Activated naive CD4-positive, alpha-beta T cell treated with anti-CD3 and anti-CD28 coated beads, Interleukin-2, amount 10 ng/mL, durations not matched to agents 7 days and 5 days (primary cell): ENCODE measurements at regions not wholly inside any gene's neighbourhood (a gene's known extent, or its start where the extent isn't known, plus 50 kb on each side); places are given as distances from the start of the nearest gene placed in this dataset.
"Not testable (repeated sequence)": the region's sequence is repeated elsewhere in the genome, so short reads cannot be mapped to it uniquely, and the experiment has no call there.

Experiments used
- CTCF ChIA-PET: fragments of 350-600 bp; sonication (Branson Sonifier 250); formaldehyde crosslinking; loops from one replicate; lab custom pipeline; 2021; ENCODE audit warnings: antibody characterized with exemption; lab: Charles Lee
- DNase-seq: peaks from one replicate; pipeline ENCODE4 v3.0.0-alpha.2; 2020
- H3K27ac Mint-ChIP-seq: one replicate; pipeline ENCODE4 v1.8.0; 2021; ENCODE audit warnings: mild to moderate bottlenecking, moderate library complexity, mixed read lengths
- H3K27me3 Mint-ChIP-seq: one replicate; pipeline ENCODE4 v1.8.0; 2021; ENCODE audit warnings: mild to moderate bottlenecking, mixed read lengths
- H3K36me3 Mint-ChIP-seq: one replicate; pipeline ENCODE4 v1.8.0; 2021; ENCODE audit warnings: mixed read lengths
- H3K4me1 Mint-ChIP-seq: one replicate; pipeline ENCODE4 v1.8.0; 2021; ENCODE audit warnings: mixed read lengths
- H3K4me3 Mint-ChIP-seq: one replicate; pipeline ENCODE4 v1.8.0; 2021; ENCODE audit warnings: mild to moderate bottlenecking, moderate library complexity, mixed read lengths
- H3K9me3 Mint-ChIP-seq: one replicate; pipeline ENCODE4 v1.8.0; 2021; ENCODE audit warnings: mixed read lengths

GRCh38 chr6:11890209-11890608 is 111.6 kb upstream of the ADTRP start:
- no peak overlapping the region for H3K4me3 Mint-ChIP-seq
- H3K36me3 Mint-ChIP-seq: no peaks in the 10 kb centered on the region
- H3K27me3 Mint-ChIP-seq: no peaks in the 10 kb centered on the region
- peaks cover 2% of the 10 kb centered on the region for H3K9me3 Mint-ChIP-seq
- CTCF ChIA-PET: no interaction called here
- no peaks in the 10 kb centered on the region for H3K4me1 Mint-ChIP-seq
- no peak for DNase-seq
- no peak overlapping the region for H3K27ac Mint-ChIP-seq

- Mint-ChIP-seq H3K4me3 (no peak overlapping the region), H3K4me1 (no peaks in the 10 kb centered on the region), H3K27me3 (no peaks in the 10 kb centered on the region), H3K36me3 (no peaks in the 10 kb centered on the region), H3K9me3 (peaks cover 2% of the 10 kb centered on the region), H3K27ac (no peak overlapping the region)
- no peak for DNase-seq
- CTCF ChIA-PET: no interaction called here
Measured at GRCh38 chr6:11889572-11889971, 111.0 kb upstream of the ADTRP start.

- no peaks in the 10 kb centered on the region for H3K27me3 Mint-ChIP-seq
- H3K27ac Mint-ChIP-seq: no peak overlapping the region
- peaks cover 2% of the 10 kb centered on the region for H3K9me3 Mint-ChIP-seq
- no peak for DNase-seq
- H3K4me1 Mint-ChIP-seq: no peaks in the 10 kb centered on the region
- H3K36me3 Mint-ChIP-seq: no peaks in the 10 kb centered on the region
- H3K4me3 Mint-ChIP-seq: no peak overlapping the region
- CTCF ChIA-PET: no interaction called here
Measured at GRCh38 chr6:11888727-11889126, 110.1 kb upstream of the ADTRP start.

- Mint-ChIP-seq H3K27ac (no peak overlapping the region), H3K4me1 (no peaks in the 10 kb centered on the region), H3K9me3 (peaks cover 8% of the 10 kb centered on the region), H3K36me3 (no peaks in the 10 kb centered on the region), H3K27me3 (no peaks in the 10 kb centered on the region), H3K4me3 (no peak overlapping the region)
- CTCF ChIA-PET: no interaction called here
- DNase-seq: no peak
Measured at GRCh38 chr6:11885159-11885558, 106.6 kb upstream of the ADTRP start.

- H3K4me3 Mint-ChIP-seq, H3K4me1 Mint-ChIP-seq, H3K27ac Mint-ChIP-seq, H3K27me3 Mint-ChIP-seq, DNase-seq, CTCF ChIA-PET, H3K36me3 Mint-ChIP-seq, H3K9me3 Mint-ChIP-seq: not testable (repeated sequence)
Measured at GRCh38 chr6:11883471-11883870, 104.9 kb upstream of the ADTRP start.

- H3K4me1 Mint-ChIP-seq, DNase-seq, H3K9me3 Mint-ChIP-seq, H3K27ac Mint-ChIP-seq, H3K4me3 Mint-ChIP-seq, CTCF ChIA-PET, H3K27me3 Mint-ChIP-seq, H3K36me3 Mint-ChIP-seq: not testable (repeated sequence)
Measured at GRCh38 chr6:11880156-11880555, 101.6 kb upstream of the ADTRP start.

GRCh38 chr6:11878735-11879134 is 100.1 kb upstream of the ADTRP start:
- CTCF ChIA-PET: no interaction called here
- Mint-ChIP-seq H3K27ac (no peak overlapping the region), H3K36me3 (no peaks in the 10 kb centered on the region), H3K4me3 (no peak overlapping the region), H3K9me3 (peaks cover 8% of the 10 kb centered on the region), H3K4me1 (no peaks in the 10 kb centered on the region), H3K27me3 (no peaks in the 10 kb centered on the region)
- DNase-seq: no peak

GRCh38 chr6:11878029-11878428 is 99.4 kb upstream of the ADTRP start:
- CTCF ChIA-PET: no interaction called here
- H3K27ac Mint-ChIP-seq: no peak overlapping the region
- DNase-seq: no peak
- H3K36me3 Mint-ChIP-seq: no peaks in the 10 kb centered on the region
- H3K4me1 Mint-ChIP-seq: no peaks in the 10 kb centered on the region
- H3K4me3 Mint-ChIP-seq: no peak overlapping the region
- H3K9me3 Mint-ChIP-seq: peaks cover 8% of the 10 kb centered on the region
- H3K27me3 Mint-ChIP-seq: no peaks in the 10 kb centered on the region

GRCh38 chr6:11876934-11877433 is 98.4 kb upstream of the ADTRP start:
- Mint-ChIP-seq H3K4me3 (no peak overlapping the region), H3K27ac (no peak overlapping the region), H3K36me3 (no peaks in the 10 kb centered on the region), H3K9me3 (peaks cover 8% of the 10 kb centered on the region), H3K4me1 (no peaks in the 10 kb centered on the region), H3K27me3 (no peaks in the 10 kb centered on the region)
- CTCF ChIA-PET: no interaction called here
- DNase-seq: no peak

- Mint-ChIP-seq H3K27ac (no peak overlapping the region), H3K9me3 (peaks cover 4% of the 10 kb centered on the region), H3K4me1 (no peaks in the 10 kb centered on the region), H3K27me3 (no peaks in the 10 kb centered on the region), H3K4me3 (no peak overlapping the region), H3K36me3 (no peaks in the 10 kb centered on the region)
- DNase-seq: no peak
- CTCF ChIA-PET: interaction anchor here (0.6 kb wide), 1 partner anchor 414 kb away, joined by 4 read pairs; no protein-coding TSS in a partner anchor
Measured at GRCh38 chr6:11875325-11876109, 96.9 kb upstream of the ADTRP start.

GRCh38 chr6:11869672-11870340 is 91.2 kb upstream of the ADTRP start:
- DNase-seq: no peak
- H3K27me3 Mint-ChIP-seq: no peaks in the 10 kb centered on the region
- H3K4me1 Mint-ChIP-seq: no peaks in the 10 kb centered on the region
- H3K36me3 Mint-ChIP-seq: no peaks in the 10 kb centered on the region
- no peak overlapping the region for H3K27ac Mint-ChIP-seq
- H3K4me3 Mint-ChIP-seq: no peak overlapping the region
- CTCF ChIA-PET: no interaction called here
- peaks cover 3% of the 10 kb centered on the region for H3K9me3 Mint-ChIP-seq

GRCh38 chr6:11868392-11868791 is 89.8 kb upstream of the ADTRP start:
- Mint-ChIP-seq H3K4me1 (no peaks in the 10 kb centered on the region), H3K4me3 (no peak overlapping the region), H3K9me3 (peaks cover 9% of the 10 kb centered on the region), H3K27me3 (no peaks in the 10 kb centered on the region), H3K27ac (no peak overlapping the region), H3K36me3 (no peaks in the 10 kb centered on the region)
- CTCF ChIA-PET: no interaction called here
- DNase-seq: no peak

GRCh38 chr6:11865680-11866300 is 87.2 kb upstream of the ADTRP start:
- Mint-ChIP-seq H3K36me3 (no peaks in the 10 kb centered on the region), H3K9me3 (peaks cover 8% of the 10 kb centered on the region), H3K4me1 (no peaks in the 10 kb centered on the region), H3K27ac (no peak overlapping the region), H3K27me3 (no peaks in the 10 kb centered on the region), H3K4me3 (no peak overlapping the region)
- no peak for DNase-seq
- CTCF ChIA-PET: no interaction called here

GRCh38 chr6:11858439-11858838 is 79.8 kb upstream of the ADTRP start:
- Mint-ChIP-seq H3K4me1 (no peaks in the 10 kb centered on the region), H3K27ac (no peak overlapping the region), H3K27me3 (no peaks in the 10 kb centered on the region), H3K9me3 (no peaks in the 10 kb centered on the region), H3K36me3 (no peaks in the 10 kb centered on the region), H3K4me3 (no peak overlapping the region)
- CTCF ChIA-PET: interaction anchor here (0.6 kb wide), 1 partner anchor 1257 kb away, joined by 3 read pairs; no protein-coding TSS in a partner anchor
- no peak for DNase-seq
